ENCODE measurements at regions not wholly inside any gene's neighbourhood (a gene's known extent, or its start where the extent isn't known, plus 50 kb on each side); places are given as distances from the start of the nearest gene placed in this dataset.

DNA sequence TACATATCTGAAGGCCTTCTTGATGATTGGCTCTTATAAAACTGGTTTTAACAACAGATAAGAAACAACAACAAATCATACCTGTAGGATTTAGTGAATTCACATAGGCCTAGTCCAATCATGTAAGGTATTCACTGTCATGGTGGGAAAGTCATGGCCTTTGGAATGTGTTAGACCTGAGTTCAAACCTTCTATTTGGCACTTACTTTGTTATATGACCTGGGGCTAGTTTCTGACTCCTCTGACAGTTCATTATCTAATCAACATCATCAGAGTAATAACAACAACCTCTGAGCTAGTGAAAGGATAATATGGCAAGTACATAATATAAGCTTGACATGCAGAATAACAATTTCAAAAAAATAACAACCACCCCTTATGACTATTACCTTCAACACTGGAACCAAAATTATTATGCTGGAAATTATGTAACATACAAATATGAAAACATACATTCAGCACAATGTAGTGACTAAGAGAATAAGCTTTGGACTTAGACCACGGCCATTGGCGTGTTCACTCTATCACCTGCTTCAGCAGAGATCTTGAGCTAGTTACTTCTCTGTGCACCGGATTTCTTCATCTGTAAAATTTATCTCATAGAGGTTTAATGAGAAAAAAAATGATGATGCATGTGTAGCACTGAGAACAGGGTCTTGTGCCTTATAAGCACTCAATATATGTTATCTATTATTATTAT, 597.6 kb downstream of the LMO4 start:
- DNase-seq (ENCODE audit: low read depth), result no peak

GRCh38 chr1:87926921-87927320, 598.2 kb downstream of the LMO4 start:
- DNase-seq (ENCODE audit: low read depth), result no peak

DNA sequence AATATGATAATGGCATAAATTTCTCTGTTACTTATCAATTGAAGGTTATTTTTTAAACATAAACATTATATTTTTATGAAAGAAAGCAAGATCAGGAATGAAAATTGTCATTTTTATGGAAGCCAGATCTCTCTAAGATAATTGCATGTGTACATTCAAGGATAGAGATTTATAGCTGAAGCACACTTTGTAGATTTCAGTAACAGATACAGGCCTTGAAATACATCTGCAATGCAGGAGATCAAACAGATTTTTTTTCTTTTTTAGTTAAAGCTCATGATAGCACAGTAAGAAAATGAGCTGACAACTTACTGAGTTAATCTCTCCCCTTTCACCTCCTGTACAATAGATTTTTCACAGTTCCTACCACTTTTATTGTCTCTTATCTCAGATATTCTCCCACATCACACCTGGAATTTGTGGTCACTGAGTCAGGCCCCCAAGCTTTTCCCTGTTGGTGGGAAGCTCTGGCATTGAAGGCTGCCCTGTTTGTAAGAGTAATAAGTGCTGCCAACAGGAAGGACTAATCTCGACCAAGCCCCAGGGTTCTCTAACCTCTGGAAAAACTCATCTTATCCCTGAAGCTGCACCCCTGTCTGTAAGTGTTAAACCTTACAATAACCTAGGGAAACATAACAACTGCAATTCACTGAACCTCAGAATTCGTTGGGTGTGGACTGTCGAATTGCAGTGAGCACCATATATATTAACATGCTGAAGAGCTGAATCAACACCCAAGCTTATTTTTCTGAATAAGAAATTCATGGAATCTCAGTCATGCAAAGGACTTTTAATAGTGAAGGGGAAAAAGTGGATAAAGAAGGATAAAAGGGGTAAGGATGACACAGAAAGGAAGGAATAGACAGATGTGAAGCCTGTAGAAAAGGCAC, 599.0 kb downstream of the LMO4 start:
- no peak for DNase-seq (ENCODE audit: low read depth)

DNA sequence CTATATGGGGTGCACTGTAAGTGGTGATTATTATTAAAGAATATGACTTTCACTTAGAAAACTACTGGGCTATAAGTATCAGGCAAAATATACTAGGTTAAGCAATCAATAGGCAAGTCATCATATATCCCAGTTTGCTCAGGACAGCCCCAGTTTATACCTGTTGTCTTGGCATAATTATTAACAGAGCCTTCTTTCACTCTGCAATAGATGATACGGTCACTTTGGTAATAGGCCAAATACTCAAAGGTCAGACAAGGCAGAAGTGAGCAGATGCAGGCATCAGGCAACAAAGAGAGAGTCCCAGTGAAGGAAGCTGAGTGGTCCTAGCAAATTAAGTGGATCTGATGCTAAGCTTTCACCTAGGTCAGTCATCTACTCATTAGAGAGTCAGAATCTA, 599.9 kb downstream of the LMO4 start:
- DNase-seq (ENCODE audit: low read depth), result no peak

- DNase-seq (ENCODE audit: low read depth), result no peak
Measured at GRCh38 chr1:87929906-87930305, 601.2 kb downstream of the LMO4 start.

GRCh38 chr1:87930796-87931195, 602.1 kb downstream of the LMO4 start:
- DNase-seq (ENCODE audit: low read depth), result no peak

DNA sequence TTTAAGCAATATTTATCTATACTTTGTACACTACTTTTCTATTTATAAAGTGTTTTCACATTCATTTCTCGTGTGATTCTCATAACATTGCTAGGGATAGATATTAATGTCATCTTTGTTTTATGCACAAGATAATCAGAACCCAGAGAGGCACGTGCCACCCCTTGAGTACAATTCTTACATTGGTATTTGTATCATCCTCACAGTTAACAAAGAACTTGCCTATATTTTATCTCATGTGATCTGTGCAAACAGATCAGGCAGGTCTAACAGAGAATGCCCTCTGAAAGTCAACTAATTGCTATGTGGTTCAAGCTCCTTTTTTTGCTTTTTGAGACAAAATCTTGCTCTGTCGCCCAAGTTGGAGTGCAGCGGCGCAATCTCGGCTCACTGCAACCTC, 604.5 kb downstream of the LMO4 start:
- no peak for DNase-seq (ENCODE audit: low read depth)

GRCh38 chr1:87935130-87935529, 606.5 kb downstream of the LMO4 start:
- DNase-seq (ENCODE audit: low read depth), result no peak

DNA sequence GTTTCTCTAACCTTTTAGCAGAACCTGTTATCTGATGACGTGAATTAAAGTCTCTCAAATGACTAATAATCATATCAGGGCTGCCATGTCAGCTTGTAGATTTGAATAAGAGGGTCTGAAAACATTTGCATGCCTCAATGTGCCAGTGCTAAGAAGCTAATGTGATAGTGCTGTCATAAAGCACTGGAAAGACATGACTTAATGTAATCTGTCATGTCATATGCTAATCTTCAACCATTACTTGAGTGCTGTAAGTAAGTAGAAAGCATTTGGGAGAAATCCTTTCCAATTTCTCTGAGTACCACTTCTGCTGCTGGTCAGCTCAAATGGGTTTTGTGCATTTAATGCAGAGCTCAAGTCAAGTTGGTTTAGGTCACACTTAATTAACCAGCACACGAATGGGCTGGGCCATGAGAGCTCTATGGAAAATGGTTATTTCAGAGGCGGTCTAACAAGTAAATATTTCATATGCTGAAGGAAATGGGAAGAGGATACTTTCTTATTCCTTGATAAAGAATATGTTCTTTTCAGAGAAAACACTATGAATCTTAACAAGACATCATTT, 609.2 kb downstream of the LMO4 start:
- no peak for DNase-seq (ENCODE audit: low read depth)

- DNase-seq (ENCODE audit: low read depth), result no peak
Measured at GRCh38 chr1:87938631-87939030, 610.0 kb downstream of the LMO4 start.

DNA sequence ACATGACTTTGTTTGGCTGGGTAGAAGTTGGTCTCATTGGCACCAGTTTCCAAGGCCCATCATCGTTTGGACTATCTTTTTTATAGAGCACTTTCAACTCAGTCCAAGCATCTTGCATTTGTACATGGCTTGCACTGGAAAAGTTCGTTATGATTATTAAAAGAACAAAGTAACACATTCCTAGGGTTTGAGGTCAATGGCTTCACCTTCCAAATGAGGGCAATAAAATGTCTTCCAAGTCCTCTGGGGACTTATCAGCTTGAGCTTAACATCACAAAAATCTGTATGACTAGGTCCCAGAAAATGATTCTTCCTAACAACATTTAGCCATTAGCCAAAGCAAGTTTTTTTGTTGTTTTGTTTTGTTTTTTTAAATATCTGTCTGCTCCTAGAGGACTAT, 610.8 kb downstream of the LMO4 start:
- no peak for DNase-seq (ENCODE audit: low read depth)

DNA sequence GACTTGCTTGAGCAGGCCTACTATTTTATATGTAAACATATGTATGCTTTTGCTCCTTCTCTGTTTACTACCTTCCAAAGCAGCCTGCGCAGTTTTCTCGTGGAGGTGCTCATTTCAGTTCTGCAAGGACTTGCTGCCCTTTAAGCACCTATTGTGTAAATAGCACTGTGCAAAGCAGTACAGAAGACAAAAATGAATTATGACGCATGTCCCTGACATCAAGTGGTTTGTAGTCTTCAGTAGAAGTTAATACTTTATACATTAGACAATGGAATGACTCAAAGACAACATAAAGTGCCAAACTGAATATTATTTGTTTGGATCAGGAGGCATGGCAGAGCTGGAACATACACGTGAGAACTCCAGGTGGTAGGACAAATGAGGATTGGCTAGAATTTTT, 611.7 kb downstream of the LMO4 start:
- no peak for DNase-seq (ENCODE audit: low read depth)

- DNase-seq (ENCODE audit: low read depth), result no peak
Measured at GRCh38 chr1:87941337-87941946, 612.8 kb downstream of the LMO4 start.

DNA sequence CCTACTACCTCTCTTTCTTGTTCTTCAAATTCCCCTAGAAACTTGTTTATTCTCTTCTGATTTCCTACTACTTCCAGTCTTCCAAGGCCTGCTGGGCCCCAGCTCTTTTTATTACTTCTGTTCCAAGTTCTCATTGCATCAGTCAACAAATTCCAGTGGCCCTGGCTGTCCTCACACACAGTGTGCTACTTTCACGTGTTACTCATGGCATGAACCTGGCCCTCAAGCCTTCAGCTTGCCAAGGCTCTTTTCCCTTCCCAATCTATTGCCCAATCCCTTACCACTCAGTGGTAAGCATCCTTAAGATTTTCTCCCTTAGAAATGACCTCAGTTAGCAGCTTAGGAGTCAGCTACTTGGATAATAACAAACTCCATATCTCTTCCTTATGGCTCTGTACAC, 613.5 kb downstream of the LMO4 start:
- no peak for DNase-seq (ENCODE audit: low read depth)

DNA sequence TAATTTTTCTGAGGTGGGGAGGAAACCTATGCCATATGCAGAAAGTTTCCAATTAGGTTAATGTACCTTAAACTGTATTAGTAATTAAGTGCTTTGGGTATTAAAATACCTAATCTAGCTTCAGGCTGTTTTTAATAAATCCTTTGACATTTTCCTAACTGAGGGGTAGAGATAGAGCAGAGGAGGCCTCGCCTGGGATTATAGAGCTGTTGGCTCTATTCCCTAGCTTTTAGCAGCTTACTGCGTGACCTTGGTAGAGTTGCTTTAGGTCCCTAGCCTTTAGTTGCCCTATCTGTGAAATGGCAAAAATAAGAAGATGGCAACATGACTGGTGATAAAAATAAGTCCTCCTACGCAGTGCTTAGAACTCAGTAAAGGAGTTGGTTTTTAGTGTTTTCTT, 621.0 kb downstream of the LMO4 start:
- no peak for DNase-seq (ENCODE audit: low read depth)

DNA sequence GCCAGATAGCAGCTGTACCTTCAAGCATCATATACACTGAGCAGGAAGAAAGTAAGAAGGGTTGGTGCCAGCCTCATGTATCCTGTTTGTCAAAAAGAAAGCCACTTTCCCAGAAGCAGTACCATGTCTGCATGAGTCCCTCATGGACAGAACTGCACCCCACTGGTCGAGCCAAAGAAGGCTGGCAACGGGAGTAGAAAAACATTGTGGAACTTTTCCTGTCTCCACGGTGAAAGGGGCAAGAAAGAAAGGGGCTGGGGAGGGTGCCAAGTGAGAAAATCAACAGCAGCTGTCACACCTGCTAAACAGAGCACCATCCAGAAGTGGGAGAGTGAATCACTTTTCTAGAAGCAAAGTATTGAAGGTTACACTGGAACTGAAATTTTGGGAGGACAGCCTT, 621.7 kb downstream of the LMO4 start:
- DNase-seq (ENCODE audit: low read depth), result no peak

DNA sequence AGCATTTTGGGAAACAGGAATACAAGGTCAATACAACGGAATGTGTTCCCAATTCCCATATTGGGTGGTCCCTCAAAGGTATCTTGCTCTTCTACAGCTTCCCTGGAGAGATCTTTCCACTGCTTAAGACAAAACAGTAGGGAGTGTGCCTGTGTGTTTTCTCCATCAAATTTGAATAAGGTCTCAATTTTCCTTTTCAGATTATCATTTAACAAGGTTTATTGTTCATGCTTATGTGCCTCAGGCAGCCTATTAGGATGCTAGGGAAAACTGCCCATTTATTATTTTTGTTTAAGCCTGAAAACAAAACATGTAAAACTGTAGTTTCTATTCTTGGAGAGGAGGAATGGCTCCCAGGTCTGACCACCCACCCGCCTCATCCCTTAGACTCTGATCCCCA, 622.7 kb downstream of the LMO4 start:
- no peak for DNase-seq (ENCODE audit: low read depth)

- DNase-seq (ENCODE audit: low read depth), result no peak
Measured at GRCh38 chr1:87951852-87952251, 623.2 kb downstream of the LMO4 start.

DNA sequence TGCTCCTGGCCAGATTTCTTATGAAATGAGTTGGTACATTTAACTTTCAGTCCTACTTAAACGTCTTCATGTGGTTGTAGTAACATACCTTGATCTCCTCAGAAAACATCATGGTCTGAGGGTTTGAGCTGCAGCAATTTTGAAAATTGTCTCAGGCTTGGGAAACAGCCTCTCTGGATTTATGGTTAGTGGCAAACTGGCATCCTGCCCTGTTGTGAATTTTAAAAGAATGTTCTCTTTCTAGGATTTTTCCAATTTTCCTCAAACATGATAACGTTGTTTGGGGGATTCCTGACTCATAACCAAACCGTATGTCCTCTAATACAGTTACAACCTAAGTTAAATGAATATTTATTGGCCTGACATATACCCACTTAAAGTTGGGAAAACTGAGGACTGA, 624.4 kb downstream of the LMO4 start:
- no peak for DNase-seq (ENCODE audit: low read depth)

DNA sequence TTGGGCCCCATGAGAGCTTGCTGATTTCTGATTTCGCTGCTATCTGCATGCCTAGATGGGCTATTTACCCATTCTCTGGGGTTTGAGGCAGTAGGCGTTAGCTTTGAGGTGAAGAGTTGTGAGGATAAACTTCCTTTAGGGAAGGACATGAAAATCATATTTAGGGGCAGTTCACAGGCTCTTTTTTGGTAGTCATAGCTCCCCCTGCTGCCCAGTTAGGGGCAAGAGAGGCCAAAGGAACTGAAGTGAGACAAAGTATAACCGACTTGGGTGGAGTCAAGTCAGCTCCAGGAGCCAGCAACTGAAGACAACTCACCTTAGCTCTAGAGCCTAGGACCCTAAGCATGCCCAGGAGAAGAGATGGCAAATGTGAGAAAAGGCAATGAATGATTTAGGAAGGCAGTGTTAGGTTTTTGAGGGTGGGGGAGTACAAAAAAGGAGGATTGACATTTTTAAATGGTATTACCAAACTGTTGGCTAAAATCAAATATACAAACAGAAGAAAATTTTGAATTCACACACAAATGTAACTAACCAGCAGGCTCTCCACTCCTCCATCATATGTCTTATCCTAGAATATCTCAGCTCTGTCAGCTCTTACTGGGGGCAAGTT, 625.2 kb downstream of the LMO4 start:
- peak; percentile 3 for DNase-seq (ENCODE audit: low read depth)

- no peak for DNase-seq (ENCODE audit: low read depth)
Measured at GRCh38 chr1:87955038-87955437, 626.4 kb downstream of the LMO4 start.

DNA sequence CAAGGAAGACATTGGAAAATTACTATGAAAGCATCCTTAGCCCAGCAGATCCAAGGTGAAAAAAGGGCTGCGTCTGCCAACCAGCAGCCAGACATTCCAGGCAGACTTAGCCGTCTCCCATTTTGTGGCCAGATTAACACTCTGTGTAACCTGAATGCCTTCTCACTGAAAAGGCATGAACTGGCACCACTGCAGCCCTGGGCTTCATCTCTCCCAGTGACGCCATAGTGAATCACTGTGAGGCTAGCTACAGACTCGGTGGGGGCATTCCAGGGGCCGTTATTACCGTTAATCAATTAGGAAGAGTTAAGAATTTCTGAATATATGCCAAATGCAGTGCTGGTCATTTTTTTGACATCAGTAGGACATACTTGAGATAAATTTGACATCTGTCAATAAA, 627.4 kb downstream of the LMO4 start:
- no peak for DNase-seq (ENCODE audit: low read depth)

Measured in activated T-helper 1 cell treated with Interleukin-2 at 50 U/mL for 16 hours (primary cell).